Endodermal cell (in vitro differentiated cells): ENCODE measurements at regions not wholly inside any gene's neighbourhood (a gene's known extent, or its start where the extent isn't known, plus 50 kb on each side); places are given as distances from the start of the nearest gene placed in this dataset.

ENCODE experiments used
- DNase-seq: peaks from one replicate; pipeline ENCODE4 v3.0.0-alpha.2; 2017
- H3K27ac ChIP-seq: 2 replicates; pipeline ENCODE4 v1.5.1; 2013; ENCODE audit warnings: mild to moderate bottlenecking, low read depth, low read length, moderate library complexity
- H3K27me3 ChIP-seq: 2 replicates; pipeline ENCODE4 v1.6.1; 2013; ENCODE audit warnings: mild to moderate bottlenecking, low read length, moderate library complexity; ENCODE audit not compliant: insufficient read depth, control insufficient read depth, poor library complexity, severe bottlenecking
- H3K36me3 ChIP-seq: 2 replicates; pipeline ENCODE4 v1.7.0; 2013; ENCODE audit warnings: mild to moderate bottlenecking, low read length, moderate library complexity; ENCODE audit not compliant: control insufficient read depth, insufficient read depth
- H3K4me1 ChIP-seq: one replicate; pipeline ENCODE4 v1.7.0; 2013; ENCODE audit warnings: low read length; ENCODE audit not compliant: control insufficient read depth, insufficient read depth
- H3K4me3 ChIP-seq: 2 replicates; pipeline ENCODE4 v1.5.1; 2013; ENCODE audit warnings: mild to moderate bottlenecking, low read length, moderate library complexity
- H3K9ac ChIP-seq: 2 replicates; pipeline ENCODE4 v1.6.1; 2013; ENCODE audit warnings: mild to moderate bottlenecking, low read length, moderate library complexity; ENCODE audit not compliant: poor library complexity, severe bottlenecking; ENCODE audit errors: extremely low read depth
- H3K9me3 ChIP-seq: 2 replicates; pipeline ENCODE4 v1.6.1; 2013; ENCODE audit warnings: mild to moderate bottlenecking, low read length, moderate library complexity; ENCODE audit not compliant: control insufficient read depth
- H3K27ac Mint-ChIP-seq: 2 replicates; pipeline ENCODE4 v1.8.0; 2020; ENCODE audit warnings: mixed read lengths
- H3K27me3 Mint-ChIP-seq: 2 replicates; pipeline ENCODE4 v1.8.0; 2021; ENCODE audit warnings: mild to moderate bottlenecking, mixed read lengths; ENCODE audit not compliant: insufficient read depth
- H3K36me3 Mint-ChIP-seq: 2 replicates; pipeline ENCODE4 v1.8.0; 2020; ENCODE audit warnings: low read depth, mixed read lengths
- H3K4me1 Mint-ChIP-seq: 2 replicates; pipeline ENCODE4 v1.8.0; 2020; ENCODE audit warnings: mixed read lengths
- H3K4me3 Mint-ChIP-seq: 2 replicates; pipeline ENCODE4 v1.8.0; 2020; ENCODE audit warnings: mild to moderate bottlenecking, moderate library complexity, mixed read lengths
- H3K9me3 Mint-ChIP-seq: 2 replicates; pipeline ENCODE4 v1.8.0; 2020; ENCODE audit warnings: mild to moderate bottlenecking, mixed read lengths
- CTCF ChIP-seq: fragments of 200-600 bp; sonication (generic); conservative IDR thresholded peaks from 2 replicates; pipeline ENCODE4 v1.5.0; 2021; ENCODE audit warnings: antibody characterized with exemption, mild to moderate bottlenecking
- WGBS, 2 experiments: methylation state at CpG; one replicate each; pipeline versions ENCODE4 v1.1.5 to v1.1.7; 2013; ENCODE audit warnings: missing lambda C conversion rate in 2 of 2, mixed read lengths in 1 of 2; ENCODE audit not compliant: insufficient coverage in 1 of 2, insufficient read length in 1 of 2; 5-methylcytosine and 5-hydroxymethylcytosine counted together

GRCh38 chr4:32562010-32562409 lies 1841.8 kb downstream of the PCDH7 start:
- no peak overlapping the region for H3K4me3 Mint-ChIP-seq
- WGBS, 2 experiments = 95% methylated on average over 3 of the region's 3 CpGs; no CpG with 5 or more reads in 1 of the 2 experiments
- TF ChIP-seq CTCF = no peak

GRCh38 chr4:32564626-32565025 lies 1844.5 kb downstream of the PCDH7 start:
- DNase-seq = no peak
- Mint-ChIP-seq H3K36me3 (no peaks in the 10 kb centered on the region), H3K4me1 (peaks cover 10% of the 10 kb centered on the region), H3K9me3 (no peaks in the 10 kb centered on the region), H3K27me3 (no peaks in the 10 kb centered on the region), H3K4me3 (no peak overlapping the region), H3K27ac (no peak overlapping the region)
- Histone ChIP-seq H3K9me3 (no peaks in the 10 kb centered on the region), H3K4me1 (no peaks in the 10 kb centered on the region), H3K27ac (no peak overlapping the region), H3K27me3 (no peaks in the 10 kb centered on the region), H3K36me3 (no peaks in the 10 kb centered on the region), H3K4me3 (no peak overlapping the region), H3K9ac (no peak overlapping the region)
- 100% methylated on average over 1 of the region's 2 CpGs; no CpG with 5 or more reads in 1 of the 2 experiments for WGBS, 2 experiments
- TF ChIP-seq CTCF = no peak

More at GRCh38 chr4:32562010-32562409, 1841.8 kb downstream of the PCDH7 start:
- no peaks in the 10 kb centered on the region for H3K4me1 ChIP-seq
- no peaks in the 10 kb centered on the region for H3K27me3 Mint-ChIP-seq
- no peak overlapping the region for H3K27ac ChIP-seq
- H3K36me3 ChIP-seq = no peaks in the 10 kb centered on the region
- peaks cover 10% of the 10 kb centered on the region for H3K4me1 Mint-ChIP-seq
- no peaks in the 10 kb centered on the region for H3K9me3 ChIP-seq
- H3K9ac ChIP-seq = no peak overlapping the region
- no peaks in the 10 kb centered on the region for H3K27me3 ChIP-seq
- H3K4me3 ChIP-seq = no peak overlapping the region
- H3K9me3 Mint-ChIP-seq = no peaks in the 10 kb centered on the region
- no peak overlapping the region for H3K27ac Mint-ChIP-seq
- no peaks in the 10 kb centered on the region for H3K36me3 Mint-ChIP-seq
- no peak for DNase-seq

- no peak overlapping the region for H3K4me3 Mint-ChIP-seq
- Histone ChIP-seq H3K27ac (no peak overlapping the region), H3K9ac (no peak overlapping the region), H3K4me1 (no peaks in the 10 kb centered on the region), H3K36me3 (no peaks in the 10 kb centered on the region), H3K27me3 (no peaks in the 10 kb centered on the region), H3K9me3 (no peaks in the 10 kb centered on the region), H3K4me3 (no peak overlapping the region)
- no peak for DNase-seq
- H3K36me3 Mint-ChIP-seq = no peaks in the 10 kb centered on the region
- H3K9me3 Mint-ChIP-seq = no peaks in the 10 kb centered on the region
- TF ChIP-seq CTCF = no peak
- no peaks in the 10 kb centered on the region for H3K27me3 Mint-ChIP-seq
- no peaks in the 10 kb centered on the region for H3K4me1 Mint-ChIP-seq
- H3K27ac Mint-ChIP-seq = no peak overlapping the region
Observed at GRCh38 chr4:32569861-32570260, 1849.7 kb downstream of the PCDH7 start.
